GM19467 (cell line): ENCODE measurements at regions not wholly inside any gene's neighbourhood (a gene's known extent, or its start where the extent isn't known, plus 50 kb on each side); places are given as distances from the start of the nearest gene placed in this dataset.
A peak's percentile ranks its signal among the peaks of the same experiment; 100 is the strongest.
"Not testable (repeated sequence)": the region's sequence is repeated elsewhere in the genome, so short reads cannot be mapped to it uniquely, and the experiment has no call there.

Experiments used
- ATAC-seq: cut with Tn5 transposase; IDR thresholded peaks from one replicate; pipeline ENCODE4 v1.9.1; 2021; ENCODE audit warnings: mild to moderate bottlenecking, moderate library complexity; ENCODE audit not compliant: unreplicated experiment

GRCh38 chr12:131494741-131495524 is 216.0 kb upstream of the SFSWAP start:
- no peak for ATAC-seq

DNA sequence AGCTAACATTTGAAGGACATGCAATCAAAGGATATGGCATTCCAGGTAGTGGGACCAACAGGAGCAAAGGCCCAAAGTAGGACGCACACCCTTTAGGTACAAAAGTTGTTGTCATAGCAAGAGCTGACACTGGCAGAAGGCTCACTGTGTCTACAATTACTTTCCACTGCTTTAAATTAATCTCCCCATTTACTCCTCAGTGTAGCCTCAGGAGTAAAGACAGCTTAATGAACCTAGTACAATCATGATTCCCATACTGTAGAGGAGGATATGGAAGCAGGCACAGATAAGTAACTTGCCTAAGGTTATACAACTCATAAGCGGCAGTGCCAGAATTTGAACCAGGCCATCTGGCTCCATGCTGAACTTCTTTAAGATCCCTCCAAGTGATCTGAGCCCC is 212.9 kb upstream of the SFSWAP start:
- ATAC-seq: no peak

GRCh38 chr12:131499160-131499863 is 211.6 kb upstream of the SFSWAP start:
- no peak for ATAC-seq

DNA sequence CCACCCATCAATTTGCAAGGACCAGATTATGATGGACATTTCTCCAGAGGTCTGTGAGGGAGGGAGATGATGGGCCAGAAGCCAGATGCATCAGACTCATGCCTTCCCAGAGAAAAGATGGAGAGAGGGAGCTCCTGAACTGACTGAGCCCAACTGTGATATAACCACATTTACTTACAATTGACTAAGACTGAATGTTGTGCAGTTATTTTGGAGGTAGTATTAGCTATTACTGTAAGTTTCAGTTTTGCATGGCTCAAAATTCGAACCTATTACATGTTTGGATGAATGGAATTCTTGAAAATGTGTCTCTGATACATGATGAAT is 211.1 kb upstream of the SFSWAP start:
- ATAC-seq: no peak

DNA sequence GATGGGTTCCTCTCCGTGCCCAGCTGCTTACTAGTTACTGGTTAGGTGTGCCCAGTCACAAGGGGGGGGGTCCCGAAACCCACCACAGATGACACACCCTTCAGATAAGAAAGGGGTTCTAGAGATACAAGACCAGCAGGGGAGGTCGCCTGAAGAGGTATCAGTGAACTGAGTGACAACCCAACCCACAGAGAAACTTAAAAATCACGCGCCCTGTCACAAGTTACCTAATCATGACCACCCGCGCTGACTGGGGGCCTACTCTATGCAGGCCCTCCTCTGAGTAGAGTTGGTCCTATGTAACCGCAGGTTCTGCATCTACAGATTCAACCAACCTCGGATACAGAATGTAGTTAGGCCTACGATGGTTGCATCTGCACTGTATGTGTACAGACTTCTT is 210.3 kb upstream of the SFSWAP start:
- ATAC-seq: no peak

- ATAC-seq: no peak
Measured at GRCh38 chr12:131505561-131505960, 205.3 kb upstream of the SFSWAP start.

DNA sequence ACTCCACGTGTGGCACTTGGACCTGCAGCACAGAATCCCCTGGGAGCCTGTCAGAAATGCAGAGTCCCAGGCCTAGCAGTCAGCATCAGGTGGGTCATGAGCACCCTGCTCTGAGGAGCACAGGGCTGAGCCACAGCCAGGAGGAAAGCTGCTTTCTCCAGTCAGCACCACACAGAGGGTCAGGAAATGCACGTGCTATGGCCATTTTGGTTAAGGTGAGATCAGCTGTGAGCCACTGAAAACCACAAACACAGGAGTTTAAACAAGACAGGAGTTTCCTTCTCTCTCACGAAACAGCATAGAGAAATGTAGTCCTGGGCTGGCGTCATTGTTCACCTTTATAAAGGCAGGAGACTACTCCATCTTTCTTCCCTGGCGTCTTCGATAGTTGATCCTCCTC is 204.5 kb upstream of the SFSWAP start:
- ATAC-seq: no peak

GRCh38 chr12:131507094-131507493 is 203.8 kb upstream of the SFSWAP start:
- ATAC-seq: no peak

- ATAC-seq: no peak
Measured at GRCh38 chr12:131507881-131508280, 203.0 kb upstream of the SFSWAP start.

- no peak for ATAC-seq
Measured at GRCh38 chr12:131509701-131510100, 201.2 kb upstream of the SFSWAP start.

DNA sequence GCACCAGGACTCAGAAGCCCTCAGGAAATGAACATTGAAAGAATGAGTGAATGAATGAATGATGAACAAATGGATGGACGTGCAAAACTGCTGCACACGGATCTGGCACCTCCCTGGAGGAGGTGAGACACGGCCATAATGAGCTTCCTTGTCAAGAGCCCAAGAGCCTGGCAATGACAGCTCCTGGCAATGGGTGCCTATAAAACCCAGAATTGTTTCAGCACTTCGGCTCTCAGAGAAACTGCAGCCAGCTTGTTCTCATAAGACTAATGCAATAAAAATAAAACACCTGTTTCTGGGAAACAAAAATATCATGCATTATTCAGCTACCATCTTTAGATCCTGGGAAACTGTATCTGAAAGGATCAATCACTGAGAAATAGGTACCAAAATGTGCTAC is 200.5 kb upstream of the SFSWAP start:
- no peak for ATAC-seq

GRCh38 chr12:131511391-131511802 is 199.5 kb upstream of the SFSWAP start:
- peak; percentile 93 for ATAC-seq

GRCh38 chr12:131511803-131512561 is 198.9 kb upstream of the SFSWAP start:
- ATAC-seq: no peak

GRCh38 chr12:131513606-131514005 is 197.3 kb upstream of the SFSWAP start:
- no peak for ATAC-seq

DNA sequence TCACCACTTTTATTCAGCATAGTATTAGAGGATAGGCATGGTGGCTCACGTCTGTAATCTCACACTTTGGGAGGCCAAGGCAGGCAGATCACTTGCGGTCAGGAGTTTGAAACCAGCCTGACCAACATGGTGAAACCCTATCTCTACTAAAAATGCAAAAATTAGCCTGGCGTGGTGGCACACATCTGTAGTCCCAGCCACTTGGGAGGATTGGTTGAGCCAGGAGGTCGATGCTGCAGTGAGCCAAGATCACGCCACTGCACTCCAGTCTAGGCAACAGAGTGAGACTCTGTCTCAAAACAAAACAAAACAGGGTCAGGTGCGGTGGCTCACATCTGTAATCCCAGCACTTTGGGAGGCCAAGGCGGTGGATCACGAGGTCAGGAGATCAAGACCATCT is 190.3 kb upstream of the SFSWAP start:
- ATAC-seq: not testable (repeated sequence)

DNA sequence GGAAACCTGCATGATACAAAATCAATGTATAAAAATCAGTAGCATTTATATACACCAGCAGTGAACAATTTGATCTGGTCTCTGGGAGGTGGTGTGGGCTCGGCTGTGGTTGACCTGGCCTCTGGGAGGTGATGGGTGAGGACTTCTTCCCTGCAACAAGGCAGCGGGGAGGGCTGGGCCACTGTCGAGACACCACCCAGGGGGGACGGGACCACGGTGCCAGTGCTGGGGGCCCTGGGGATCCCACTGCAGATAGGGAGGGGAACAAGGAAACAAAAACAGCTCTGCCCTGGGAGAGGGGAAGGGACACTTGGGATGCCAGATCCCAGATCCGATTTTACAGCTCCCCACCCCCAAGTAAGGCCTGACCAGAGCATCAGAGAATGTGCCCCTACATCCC is 189.6 kb upstream of the SFSWAP start:
- ATAC-seq: no peak

DNA sequence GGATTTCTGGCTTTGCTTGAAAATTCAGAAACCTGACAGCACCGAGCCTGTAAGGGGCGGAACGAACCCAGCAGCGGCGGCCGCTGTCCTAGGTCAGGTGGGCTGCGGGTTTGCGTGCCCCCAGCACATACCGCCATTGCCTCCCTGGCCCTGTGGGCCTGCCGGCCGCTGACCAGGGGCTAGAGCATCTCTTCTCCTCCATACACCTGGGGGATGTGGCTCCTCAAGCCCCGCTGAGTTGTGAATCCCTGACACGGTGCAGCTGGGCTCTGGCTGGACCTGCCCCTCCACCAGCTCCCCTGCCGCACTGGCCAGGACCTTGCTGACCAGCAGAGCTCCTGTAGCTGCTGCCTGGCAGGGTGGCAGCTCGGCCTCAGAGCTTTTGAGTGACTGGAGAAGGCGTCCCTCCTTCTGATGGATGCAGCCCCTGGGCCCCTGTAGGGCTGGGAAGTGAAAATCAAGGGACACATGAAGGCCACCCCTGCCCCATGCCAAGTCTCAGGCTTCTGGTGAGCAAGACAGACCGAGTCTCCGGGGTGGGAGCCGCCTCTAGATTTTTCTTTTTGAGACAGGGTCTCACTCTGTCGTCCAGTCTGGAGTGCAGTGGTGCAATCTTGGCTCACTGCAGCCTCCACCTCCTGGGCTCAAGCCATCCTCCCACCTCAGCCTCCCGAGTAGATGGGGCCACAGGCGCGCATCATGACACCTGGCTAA is 184.9 kb upstream of the SFSWAP start:
- no peak for ATAC-seq

DNA sequence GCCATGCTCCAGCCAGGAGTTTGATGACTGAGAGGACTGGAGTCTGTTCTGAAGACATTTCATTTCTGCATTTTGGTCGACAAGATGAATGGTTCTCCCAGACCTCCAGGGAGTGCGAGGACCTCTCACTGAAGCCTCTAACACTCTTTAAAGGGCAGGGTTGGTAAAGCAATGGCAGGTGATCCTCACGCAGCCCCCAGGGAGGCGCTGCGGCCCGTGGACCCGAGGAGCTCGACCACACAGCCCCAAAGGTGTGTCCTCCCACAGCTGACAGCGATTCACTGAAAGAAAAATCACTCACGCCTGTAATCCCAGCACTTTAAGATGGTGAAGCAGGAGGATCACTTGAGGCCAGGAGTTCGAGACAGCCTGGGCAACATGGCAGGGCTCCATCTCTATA is 183.8 kb upstream of the SFSWAP start:
- ATAC-seq: no peak

- no peak for ATAC-seq
Measured at GRCh38 chr12:131527736-131528135, 183.2 kb upstream of the SFSWAP start.

- no peak for ATAC-seq
Measured at GRCh38 chr12:131528144-131528543, 182.7 kb upstream of the SFSWAP start.

- ATAC-seq: no peak
Measured at GRCh38 chr12:131528667-131529066, 182.2 kb upstream of the SFSWAP start.
